ENCODE measurements at regions not wholly inside any gene's neighbourhood (a gene's known extent, or its start where the extent isn't known, plus 50 kb on each side); places are given as distances from the start of the nearest gene placed in this dataset.

DNA sequence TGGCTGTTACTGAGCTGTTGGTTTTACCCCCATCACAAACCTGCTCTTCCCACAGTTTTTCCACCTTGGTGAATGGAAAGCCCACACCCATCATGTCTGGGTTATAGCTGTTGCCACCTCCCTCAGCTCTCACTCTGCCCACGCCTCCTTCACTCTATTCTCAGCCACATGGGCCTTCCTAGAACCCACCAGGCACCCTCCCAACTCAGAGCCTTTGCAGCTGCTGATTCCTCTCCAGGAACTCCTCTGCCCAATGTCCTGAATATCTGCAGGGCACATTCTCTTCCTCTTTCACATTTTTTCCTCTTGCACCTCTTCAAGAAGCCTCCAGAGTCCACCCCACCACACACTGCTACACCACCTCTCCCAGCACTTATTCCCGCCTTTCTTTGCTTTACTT, 177.4 kb downstream of the TBXT start:
- no peaks in the 10 kb centered on the region for H3F3A ChIP-seq (ENCODE audit: insufficient read depth)
- no peaks in the 10 kb centered on the region for H3K36me3 ChIP-seq (ENCODE audit: low read length)
- H3K27ac ChIP-seq (ENCODE audit: low read depth, low read length), result no peak overlapping the region
- H3K4me2 ChIP-seq (ENCODE audit: low read depth, low read length, poor library complexity, severe bottlenecking), result no peak overlapping the region
- H3K9me3 ChIP-seq (ENCODE audit: insufficient read depth, low read length), result no peaks in the 10 kb centered on the region
- TF ChIP-seq, protein P1, sequence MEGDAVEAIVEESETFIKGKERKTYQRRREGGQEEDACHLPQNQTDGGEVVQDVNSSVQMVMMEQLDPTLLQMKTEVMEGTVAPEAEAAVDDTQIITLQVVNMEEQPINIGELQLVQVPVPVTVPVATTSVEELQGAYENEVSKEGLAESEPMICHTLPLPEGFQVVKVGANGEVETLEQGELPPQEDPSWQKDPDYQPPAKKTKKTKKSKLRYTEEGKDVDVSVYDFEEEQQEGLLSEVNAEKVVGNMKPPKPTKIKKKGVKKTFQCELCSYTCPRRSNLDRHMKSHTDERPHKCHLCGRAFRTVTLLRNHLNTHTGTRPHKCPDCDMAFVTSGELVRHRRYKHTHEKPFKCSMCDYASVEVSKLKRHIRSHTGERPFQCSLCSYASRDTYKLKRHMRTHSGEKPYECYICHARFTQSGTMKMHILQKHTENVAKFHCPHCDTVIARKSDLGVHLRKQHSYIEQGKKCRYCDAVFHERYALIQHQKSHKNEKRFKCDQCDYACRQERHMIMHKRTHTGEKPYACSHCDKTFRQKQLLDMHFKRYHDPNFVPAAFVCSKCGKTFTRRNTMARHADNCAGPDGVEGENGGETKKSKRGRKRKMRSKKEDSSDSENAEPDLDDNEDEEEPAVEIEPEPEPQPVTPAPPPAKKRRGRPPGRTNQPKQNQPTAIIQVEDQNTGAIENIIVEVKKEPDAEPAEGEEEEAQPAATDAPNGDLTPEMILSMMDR (IDR thresholded peaks at IDR 0.05; ENCODE audit: insufficient read depth, low read length, poor library complexity, severe bottlenecking), result no peak
- no peak for TF ChIP-seq EZH2phosphoT487 (conservative IDR thresholded peaks at IDR 0.05; ENCODE audit: low read length)
- H3K9ac ChIP-seq (ENCODE audit: low read length), result no peak overlapping the region
- H4K20me1 ChIP-seq (ENCODE audit: low read depth, low read length), result no peaks in the 10 kb centered on the region
- no peak overlapping the region for H3K4me3 ChIP-seq (ENCODE audit: insufficient read depth, low read length, poor library complexity, severe bottlenecking)
- no peaks in the 10 kb centered on the region for H3K79me2 ChIP-seq (ENCODE audit: insufficient read depth, low read length)
- no peak overlapping the region for H2AFZ ChIP-seq (ENCODE audit: low read depth, low read length, severe bottlenecking)
- no peaks in the 10 kb centered on the region; the same call in 1 of the 2 replicates for H3K9me2 ChIP-seq (replicated peaks; ENCODE audit: insufficient read depth, low read length)
- H3K27me3 ChIP-seq (ENCODE audit: low read length), result no peaks in the 10 kb centered on the region

DNA sequence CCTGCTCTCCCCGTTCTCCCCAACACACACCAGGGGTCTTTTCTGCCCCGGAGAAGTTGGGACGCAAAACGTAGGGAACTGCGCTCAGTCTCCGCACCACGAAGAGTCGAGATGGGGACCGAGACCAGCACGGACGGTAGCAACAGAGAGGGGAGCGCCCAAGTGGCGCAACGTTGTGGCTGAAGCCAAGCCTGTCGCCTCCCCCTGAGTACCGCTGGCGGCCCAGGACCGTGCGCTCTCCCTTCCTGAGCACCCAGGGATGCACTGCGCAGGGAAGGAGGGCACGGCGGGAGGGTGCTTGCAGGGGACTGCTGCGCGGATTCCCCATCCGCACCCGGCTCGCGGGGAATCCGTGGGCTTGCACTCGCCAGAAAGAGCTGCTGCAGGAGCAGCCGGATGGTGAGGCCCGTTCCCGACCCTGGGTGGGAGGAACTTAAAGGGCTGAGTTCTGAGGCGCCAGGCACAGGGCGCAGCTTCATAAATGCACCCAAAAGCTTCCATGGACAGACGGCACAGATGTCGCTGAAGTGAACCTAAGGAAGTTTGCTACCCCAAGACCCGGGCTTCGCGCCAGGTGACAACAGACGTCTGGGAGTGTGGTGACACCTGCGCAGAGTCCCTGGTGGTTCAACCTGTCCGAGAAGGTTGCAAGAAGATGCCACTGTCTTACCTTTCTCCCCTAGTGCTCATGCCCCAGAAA, 178.7 kb downstream of the TBXT start:
- Histone ChIP-seq H3K27me3 (ENCODE audit: low read length) (no peaks in the 10 kb centered on the region), H4K20me1 (ENCODE audit: low read depth, low read length) (no peaks in the 10 kb centered on the region), H3K4me3 (ENCODE audit: insufficient read depth, low read length, poor library complexity, severe bottlenecking) (no peak overlapping the region), H3K9ac (ENCODE audit: low read length) (no peak overlapping the region), H3K4me2 (ENCODE audit: low read depth, low read length, poor library complexity, severe bottlenecking) (no peak overlapping the region), H3K27ac (ENCODE audit: low read depth, low read length) (no peak overlapping the region), H3K36me3 (ENCODE audit: low read length) (no peaks in the 10 kb centered on the region), H3F3A (ENCODE audit: insufficient read depth) (no peaks in the 10 kb centered on the region), H3K9me3 (ENCODE audit: insufficient read depth, low read length) (no peaks in the 10 kb centered on the region), H3K9me2 (replicated peaks; ENCODE audit: insufficient read depth, low read length) (no peaks in the 10 kb centered on the region; the same call in 1 of the 2 replicates), H3K79me2 (ENCODE audit: insufficient read depth, low read length) (no peaks in the 10 kb centered on the region), H2AFZ (ENCODE audit: low read depth, low read length, severe bottlenecking) (no peak overlapping the region)
- no peak for TF ChIP-seq EZH2phosphoT487 (conservative IDR thresholded peaks at IDR 0.05; ENCODE audit: low read length)
- TF ChIP-seq, protein P1 (IDR thresholded peaks at IDR 0.05; ENCODE audit: insufficient read depth, low read length, poor library complexity, severe bottlenecking), result no peak

DNA sequence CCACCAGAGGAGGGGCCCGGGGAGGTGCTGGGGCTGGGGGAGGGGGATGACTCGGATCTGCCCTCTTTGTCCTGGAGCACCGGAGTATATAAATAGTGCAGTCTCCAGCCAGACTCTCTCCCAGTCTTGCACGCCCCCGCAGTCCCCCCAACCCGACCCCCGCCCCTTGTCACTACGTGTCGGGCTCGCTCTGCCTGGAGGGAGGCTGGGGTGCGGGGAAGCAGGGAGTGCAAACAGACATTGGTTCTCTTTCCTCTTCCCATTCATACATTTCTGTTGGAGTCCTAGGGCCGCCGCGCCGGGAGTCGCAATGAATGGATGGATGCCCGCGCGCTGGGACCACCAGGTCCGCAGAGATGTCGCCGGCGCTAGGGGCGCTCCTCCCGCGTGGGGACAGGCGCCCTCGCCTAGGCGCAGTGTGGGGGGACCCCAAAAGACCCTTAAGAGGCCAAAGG, 179.3 kb downstream of the TBXT start:
- no peak overlapping the region for H3K27ac ChIP-seq (ENCODE audit: low read depth, low read length)

More for the DNA sequence above, 179.3 kb downstream of the TBXT start:
- H3K9me3 ChIP-seq (ENCODE audit: insufficient read depth, low read length), result no peaks in the 10 kb centered on the region
- H3K4me3 ChIP-seq (ENCODE audit: insufficient read depth, low read length, poor library complexity, severe bottlenecking), result no peak overlapping the region
- H3K27me3 ChIP-seq (ENCODE audit: low read length), result no peaks in the 10 kb centered on the region
- no peaks in the 10 kb centered on the region for H3K36me3 ChIP-seq (ENCODE audit: low read length)
- no peak overlapping the region for H3K4me2 ChIP-seq (ENCODE audit: low read depth, low read length, poor library complexity, severe bottlenecking)
- no peak overlapping the region for H2AFZ ChIP-seq (ENCODE audit: low read depth, low read length, severe bottlenecking)
- H3K79me2 ChIP-seq (ENCODE audit: insufficient read depth, low read length), result no peaks in the 10 kb centered on the region
- no peaks in the 10 kb centered on the region; the same call in 1 of the 2 replicates for H3K9me2 ChIP-seq (replicated peaks; ENCODE audit: insufficient read depth, low read length)
- no peaks in the 10 kb centered on the region for H4K20me1 ChIP-seq (ENCODE audit: low read depth, low read length)
- no peak overlapping the region for H3K9ac ChIP-seq (ENCODE audit: low read length)
- no peak for TF ChIP-seq EZH2phosphoT487 (conservative IDR thresholded peaks at IDR 0.05; ENCODE audit: low read length)
- TF ChIP-seq, protein P1 (IDR thresholded peaks at IDR 0.05; ENCODE audit: insufficient read depth, low read length, poor library complexity, severe bottlenecking), result no peak
- H3F3A ChIP-seq (ENCODE audit: insufficient read depth), result no peaks in the 10 kb centered on the region

Data from SU-DHL-6 (cell line).